NCI-H446 (cell line): ENCODE measurements at regions not wholly inside any gene's neighbourhood (a gene's known extent, or its start where the extent isn't known, plus 50 kb on each side); places are given as distances from the start of the nearest gene placed in this dataset.
"Not testable (repeated sequence)": the region's sequence is repeated elsewhere in the genome, so short reads cannot be mapped to it uniquely, and the experiment has no call there.

ENCODE experiments used
- DNase-seq, 2 experiments: peaks; one replicate each; lab custom pipeline; 2025; lab: John Stamatoyannopoulos, UW

DNA sequence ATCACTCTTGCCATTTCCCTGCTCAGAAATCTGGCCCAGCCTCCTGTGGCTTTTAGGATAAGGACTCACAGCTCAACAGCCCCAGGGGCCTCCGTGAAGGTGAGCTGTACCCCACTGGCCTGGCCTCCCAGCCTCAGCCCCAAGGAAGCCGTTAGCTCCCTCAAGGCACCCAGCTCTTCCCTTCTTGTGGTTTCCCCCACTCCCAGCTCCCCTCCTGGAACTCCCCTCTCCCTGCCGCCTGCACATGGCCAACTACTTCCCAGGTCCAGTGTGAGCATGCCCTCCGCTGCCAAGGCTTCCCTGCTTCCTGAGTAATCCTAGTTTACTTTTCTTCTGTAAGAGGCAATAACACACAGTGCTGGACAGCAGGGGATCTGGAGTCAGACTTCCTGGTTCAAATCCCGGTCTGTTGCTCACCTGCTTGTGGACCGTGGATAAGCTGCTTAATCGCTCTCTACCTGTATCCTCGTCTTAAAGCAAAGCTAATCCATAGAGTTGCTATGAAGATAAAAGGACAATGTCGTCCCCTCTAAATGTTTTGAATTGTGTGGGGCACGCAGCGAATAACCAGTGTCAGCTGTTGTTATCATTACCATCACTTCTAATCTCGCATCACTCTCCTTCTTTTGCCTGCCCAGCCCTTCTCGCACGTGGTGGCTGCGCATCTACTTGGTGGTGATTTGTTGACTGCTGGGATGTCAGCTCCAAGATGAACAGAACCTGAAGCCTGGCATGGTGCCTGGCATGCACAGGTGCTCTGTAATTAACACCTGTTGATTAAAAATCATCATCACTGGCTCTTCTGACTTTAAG is 86.6 kb downstream of the C5orf15 start:
- no peak for DNase-seq

DNA sequence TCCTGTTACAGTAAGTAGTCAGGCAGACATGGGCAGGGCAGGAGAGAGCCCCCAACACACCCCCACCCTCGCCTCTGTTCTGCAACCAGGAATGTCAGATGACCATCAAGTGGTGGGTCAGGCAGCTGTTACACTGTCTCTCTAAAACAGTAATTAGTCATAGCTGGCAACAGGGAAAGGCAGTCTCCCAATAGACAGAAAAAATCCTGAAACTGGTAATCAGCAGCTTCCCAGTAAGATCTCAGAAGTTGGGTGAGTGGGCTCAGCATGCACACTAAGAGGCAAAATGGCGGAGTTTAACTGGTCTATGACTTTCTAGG is 90.2 kb downstream of the C5orf15 start:
- DNase-seq, result no peak

DNA sequence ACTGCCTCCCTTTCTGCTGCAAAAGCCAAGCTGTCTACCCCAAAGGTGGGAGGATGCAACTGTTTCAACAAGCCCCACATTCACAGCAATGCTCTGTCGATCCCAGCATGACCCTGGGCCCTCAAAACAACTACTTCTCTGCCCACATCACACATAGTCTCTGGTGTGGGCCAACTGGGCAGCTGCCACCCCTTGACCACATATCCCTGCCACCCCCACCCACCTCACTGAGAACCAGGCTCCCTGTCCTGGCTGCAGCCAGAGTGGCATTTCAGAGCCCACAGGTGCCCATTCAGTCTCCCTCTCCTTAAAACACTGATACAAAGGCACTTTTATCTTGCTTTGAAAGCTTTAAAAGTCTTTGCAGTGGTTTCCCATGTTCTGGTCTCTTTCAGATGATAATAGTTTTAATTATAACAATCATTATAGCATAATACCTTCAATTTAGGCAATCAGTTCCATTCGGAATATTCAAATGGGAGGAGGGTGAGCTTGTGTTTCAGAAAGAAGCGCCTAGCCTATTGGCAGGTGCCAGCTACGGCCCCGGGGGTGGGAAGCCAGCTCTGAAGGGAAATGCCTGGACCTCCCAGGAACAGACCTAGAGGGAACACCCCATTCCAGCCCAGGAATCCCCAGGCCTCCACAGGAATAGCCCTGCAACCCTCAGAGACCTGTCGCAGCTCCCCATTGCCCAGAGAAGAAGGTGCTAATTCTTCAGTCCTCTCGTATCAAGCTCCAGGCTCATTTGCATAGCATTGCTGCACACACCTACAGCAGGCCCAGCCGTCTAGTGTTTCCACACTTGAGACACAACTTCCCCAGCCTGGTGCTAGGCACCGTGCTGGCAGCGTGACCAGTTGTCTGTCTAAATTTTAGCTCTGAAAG is 90.8 kb downstream of the C5orf15 start:
- no peak for DNase-seq

DNA sequence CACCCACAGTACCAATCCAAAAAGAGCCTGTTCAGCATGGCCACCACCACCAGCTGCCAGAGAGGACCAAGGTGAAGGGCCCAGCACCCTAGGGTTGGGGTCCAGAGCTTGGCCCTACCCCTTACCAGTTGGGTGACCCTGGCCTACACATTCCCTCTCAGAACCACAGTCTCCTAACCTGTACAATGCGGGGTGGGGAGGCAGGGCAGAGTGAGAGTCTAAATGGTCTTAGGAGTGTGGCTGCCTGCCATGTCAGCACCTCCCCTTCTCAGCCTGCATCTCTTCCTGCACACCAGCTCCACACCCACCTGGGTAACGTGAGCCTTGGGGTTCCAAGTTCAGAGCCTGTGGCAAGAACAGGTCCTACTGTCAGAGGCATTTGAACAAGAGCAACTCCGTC is 92.2 kb downstream of the C5orf15 start:
- DNase-seq, result no peak

- DNase-seq, result no peak
These were observed 93.2 kb downstream of the C5orf15 start for GRCh38 chr5:133875179-133875578.

DNA sequence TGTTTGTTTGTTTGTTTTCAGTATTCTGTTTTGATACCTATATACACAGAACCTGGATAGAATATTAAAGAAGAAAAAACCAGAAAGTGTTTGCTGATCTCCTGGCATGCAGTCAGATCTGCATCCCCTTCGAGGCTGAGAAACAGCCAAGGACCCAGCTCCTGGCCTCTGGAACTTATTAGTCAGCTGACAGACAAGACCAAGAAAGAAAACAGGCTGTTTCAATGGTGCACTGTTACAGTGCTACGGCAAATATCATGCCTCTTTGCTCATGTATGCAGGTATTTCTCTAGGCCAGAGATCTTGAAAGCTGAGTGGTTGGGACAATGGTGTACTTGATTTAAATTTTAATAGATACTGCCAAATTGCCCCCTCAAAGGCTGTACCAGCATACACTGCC is 95.0 kb downstream of the C5orf15 start:
- no peak for DNase-seq

- DNase-seq, result peak; percentile 7 to 45
These were observed 97.8 kb downstream of the C5orf15 start for GRCh38 chr5:133870661-133871060.

DNA sequence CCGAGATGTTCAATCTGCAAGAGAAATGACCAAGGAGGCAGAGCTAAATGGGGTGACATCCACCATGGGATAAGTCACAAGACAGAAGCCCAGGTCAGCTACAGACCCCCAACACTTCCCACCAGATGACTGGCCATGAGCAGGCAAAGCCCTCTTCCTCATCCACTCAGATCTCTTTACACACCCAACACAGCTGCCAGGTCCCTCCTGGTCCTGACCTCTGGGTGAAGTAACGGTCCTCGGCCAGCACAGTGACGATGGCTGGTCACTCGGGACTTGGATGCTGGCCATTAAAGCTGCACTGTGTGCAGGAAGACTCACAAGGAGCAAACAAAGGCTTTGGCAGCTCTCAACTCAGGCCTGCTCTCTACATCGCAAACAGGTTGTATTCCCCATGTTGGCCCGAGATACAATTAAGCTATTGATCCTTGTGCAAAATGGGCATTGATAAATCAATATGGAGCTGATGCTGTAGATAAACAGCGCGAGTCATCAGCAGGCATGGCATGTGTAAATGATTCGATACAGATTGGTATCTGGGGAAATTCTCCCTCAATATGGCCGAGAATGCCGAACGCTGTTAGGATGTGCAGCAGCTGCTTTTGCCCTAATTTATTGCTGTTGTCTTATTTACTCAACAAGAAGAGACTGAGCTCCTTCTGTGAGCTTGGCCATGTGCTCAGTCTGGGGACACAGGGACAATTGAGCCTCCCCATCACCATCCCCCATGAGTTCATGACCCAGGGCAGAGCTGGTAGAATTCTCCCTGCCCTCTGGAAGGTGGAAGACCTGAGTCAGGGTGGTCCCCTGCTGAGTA is 98.7 kb downstream of the C5orf15 start:
- no peak for DNase-seq

GRCh38 chr5:133868946-133869518 is 99.4 kb downstream of the C5orf15 start:
- DNase-seq, result peak; percentile 51 to 63

- no peak for DNase-seq
These were observed 100.4 kb downstream of the C5orf15 start for GRCh38 chr5:133867851-133868545.

DNA sequence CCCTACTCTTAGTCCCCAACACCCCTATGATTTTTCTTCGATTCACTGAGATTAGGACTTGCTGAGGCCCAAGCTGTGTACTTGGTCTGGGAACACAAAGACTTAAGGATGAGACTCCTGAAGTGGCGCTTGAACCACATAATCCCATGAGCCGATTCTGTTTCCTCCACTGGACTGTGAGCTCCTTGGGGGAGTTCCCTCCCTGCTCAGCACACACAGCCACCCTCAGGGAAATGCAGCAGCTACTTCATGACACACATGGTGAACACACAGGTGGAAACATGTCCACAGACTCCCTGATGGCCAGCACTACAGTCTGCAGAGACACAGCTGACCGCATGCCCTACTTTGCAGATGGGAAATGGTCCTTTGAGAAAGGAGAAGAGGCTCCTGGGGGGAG is 101.1 kb downstream of the C5orf15 start:
- DNase-seq, result no peak

DNA sequence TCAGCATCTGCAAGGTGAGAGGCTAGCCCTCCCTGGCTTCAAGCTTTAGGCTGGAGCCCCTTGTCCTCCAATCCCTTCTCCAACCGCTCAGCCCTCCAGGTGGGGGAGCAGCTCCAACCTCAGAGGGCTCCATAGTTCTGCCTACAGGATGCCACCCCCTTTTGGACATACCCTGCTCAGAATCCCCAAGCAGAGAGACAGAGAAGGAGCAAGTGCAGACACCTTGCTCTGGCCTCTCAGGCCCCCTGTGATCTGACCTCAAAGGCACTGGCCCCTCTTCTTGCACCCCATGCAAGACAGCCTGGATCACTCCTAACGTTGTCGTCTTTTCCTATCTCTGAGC is 101.6 kb downstream of the C5orf15 start:
- no peak for DNase-seq

DNA sequence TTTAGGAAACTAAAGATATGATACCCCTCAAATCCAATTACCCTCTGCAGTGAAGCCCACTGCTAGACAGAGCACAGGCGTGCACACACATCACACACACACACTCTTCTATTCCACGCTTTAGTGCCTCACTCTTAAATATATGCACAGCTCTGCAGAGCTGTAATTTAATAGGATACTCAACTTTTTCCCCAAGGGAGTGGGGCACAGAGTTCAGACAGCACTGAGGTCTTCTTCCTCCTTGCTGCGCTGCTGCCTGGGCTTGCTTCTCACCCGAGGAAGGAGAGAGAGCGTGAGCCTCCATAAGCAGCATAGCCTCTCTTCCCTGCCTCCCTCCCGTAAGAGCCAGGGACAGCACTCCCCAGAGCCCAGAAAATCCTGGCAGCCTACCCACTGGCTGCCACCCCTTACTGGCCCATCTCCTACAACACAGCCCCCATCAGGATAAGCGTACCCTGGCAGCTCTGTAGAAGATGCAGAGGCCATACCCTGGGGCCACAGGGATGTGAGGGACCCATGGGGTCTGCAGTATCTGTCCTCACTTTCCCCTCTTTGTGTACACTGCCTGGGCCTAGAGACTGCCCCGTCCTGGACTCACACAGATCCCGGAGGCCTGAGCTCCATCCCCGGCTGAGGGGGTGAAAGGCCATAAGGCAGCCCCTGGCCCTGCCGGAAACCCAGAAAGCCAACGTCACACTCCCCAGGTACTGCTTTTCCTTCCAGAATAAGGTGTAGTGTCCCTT is 102.1 kb downstream of the C5orf15 start:
- DNase-seq, result no peak

DNA sequence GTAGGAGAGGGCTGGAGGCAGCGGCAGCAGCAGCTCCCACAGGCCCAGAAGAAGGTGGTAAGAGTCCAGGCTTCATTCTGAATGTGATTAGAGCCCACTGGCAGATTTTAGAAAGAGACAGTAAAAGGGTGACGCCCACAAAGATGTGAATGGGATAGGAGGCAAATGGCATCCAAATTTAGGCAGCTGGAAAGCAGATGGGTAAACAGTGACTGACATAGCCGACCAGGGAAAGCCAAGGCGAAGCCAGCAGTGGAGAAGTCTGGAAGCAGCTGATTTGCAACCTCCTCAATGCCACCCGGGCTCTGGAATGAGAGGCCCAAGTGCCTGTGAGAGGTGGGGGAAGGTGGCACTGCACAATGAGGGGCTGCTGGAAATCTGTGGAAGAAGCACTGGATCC is 103.3 kb downstream of the C5orf15 start:
- no peak for DNase-seq

DNA sequence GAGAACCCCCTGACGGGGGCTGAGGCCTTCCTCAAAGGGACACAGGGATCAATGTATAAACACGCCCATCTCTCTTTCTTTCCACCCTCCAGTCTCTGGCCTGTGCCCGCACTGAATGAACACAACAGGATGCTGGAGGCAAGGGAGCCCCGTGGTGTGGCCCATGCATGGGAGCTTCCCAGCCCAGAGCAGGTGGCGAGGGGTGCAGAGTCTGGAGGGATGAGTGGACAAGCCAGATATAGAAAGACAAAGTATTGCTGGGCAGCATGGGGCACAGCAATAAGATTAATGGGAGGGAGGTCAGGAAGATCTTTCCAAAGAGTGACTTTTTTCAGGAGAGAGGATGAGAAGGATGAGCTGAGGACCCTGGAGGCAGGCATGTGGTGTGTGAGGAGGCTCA is 103.7 kb downstream of the C5orf15 start:
- DNase-seq, result no peak

GRCh38 chr5:133863857-133864585 is 104.4 kb downstream of the C5orf15 start:
- DNase-seq, result no peak

DNA sequence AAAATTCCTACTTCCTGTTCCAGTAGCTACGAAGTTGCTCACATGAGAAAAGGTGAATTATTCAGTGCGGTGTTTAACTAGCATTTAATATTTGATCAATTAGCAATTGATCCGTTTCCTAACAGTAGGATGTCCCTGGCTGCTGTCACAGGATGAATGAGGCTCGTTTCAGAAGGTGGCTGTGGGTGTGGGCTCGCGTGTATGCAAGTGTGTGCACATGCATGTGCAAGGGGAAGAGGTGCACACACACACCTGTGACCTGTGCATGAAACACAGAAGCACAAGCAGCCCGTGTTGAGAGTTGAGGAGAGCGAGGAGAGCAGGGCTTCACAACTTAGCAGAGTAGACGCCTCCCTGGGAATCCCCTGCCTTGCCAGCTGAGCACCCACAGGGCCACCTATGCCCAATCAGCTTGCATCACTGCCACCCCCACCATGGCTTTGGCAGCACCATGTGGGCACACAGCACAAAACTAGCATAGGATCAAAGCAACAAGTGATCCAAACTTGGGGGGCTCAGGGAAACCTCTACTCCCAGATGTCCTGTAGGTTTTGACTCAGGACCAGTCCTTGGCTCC is 107.2 kb downstream of the C5orf15 start:
- DNase-seq, result no peak

DNA sequence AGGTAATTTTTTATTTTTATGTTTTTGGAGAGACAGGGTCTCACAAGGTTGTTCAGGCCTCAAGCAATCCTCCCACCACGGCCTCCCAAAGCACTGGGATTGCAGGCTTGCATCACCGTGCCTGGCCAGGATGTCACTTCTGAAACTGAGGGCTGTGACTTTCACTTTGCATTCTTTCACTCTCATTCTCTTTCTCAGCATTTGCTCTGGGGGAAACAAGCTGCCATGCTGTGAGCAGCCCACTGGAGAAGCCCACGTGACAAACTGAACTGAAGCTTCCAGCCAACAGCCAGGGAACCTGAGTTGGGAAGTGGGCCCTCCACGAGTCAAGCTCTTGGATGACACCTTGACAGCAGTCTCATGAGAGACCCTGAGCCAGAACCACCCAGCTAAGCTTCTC is 109.4 kb downstream of the C5orf15 start:
- DNase-seq, result no peak

- not testable (repeated sequence) for DNase-seq
These were observed 110.7 kb downstream of the C5orf15 start for GRCh38 chr5:133857595-133858313.
